Natural killer cell (primary cell): ENCODE measurements at regions not wholly inside any gene's neighbourhood (a gene's known extent, or its start where the extent isn't known, plus 50 kb on each side); places are given as distances from the start of the nearest gene placed in this dataset.

Source experiments
- ATAC-seq, 3 donors: fragments of 150-1000 bp in 2 of 3; fragments of 200-7000 bp in 1 of 3; cut with Tn5 transposase; 1 replicate in 1 of 3; 2 replicates in 2 of 3; pipeline ENCODE4 v1.10.0; 2021; ENCODE audit warnings: mild to moderate bottlenecking in 2 of 3, moderate library complexity in 2 of 3
- DNase-seq, 2 donors: peaks; one replicate each; pipeline versions ENCODE4 v3.0.0 to v3.0.0-alpha.2; 2013 to 2021; ENCODE audit warnings: mixed read lengths in 1 of 2
- H3K27ac ChIP-seq: one replicate; pipeline ENCODE4 v1.5.1; 2013; ENCODE audit warnings: mild to moderate bottlenecking, low read length
- H3K27me3 ChIP-seq: one replicate; pipeline ENCODE4 v1.6.1; 2013; ENCODE audit warnings: low read length; ENCODE audit not compliant: control insufficient read depth, insufficient read depth
- H3K36me3 ChIP-seq: one replicate; pipeline ENCODE4 v1.6.1; 2013; ENCODE audit warnings: low read length; ENCODE audit not compliant: control insufficient read depth, insufficient read depth
- H3K4me1 ChIP-seq: one replicate; pipeline ENCODE4 v1.6.1; 2013; ENCODE audit warnings: low read length; ENCODE audit not compliant: control insufficient read depth, insufficient read depth
- H3K4me3 ChIP-seq: one replicate; pipeline ENCODE4 v1.5.1; 2013; ENCODE audit warnings: low read length
- H3K9me3 ChIP-seq: one replicate; pipeline ENCODE4 v1.6.1; 2013; ENCODE audit warnings: low read length; ENCODE audit not compliant: control insufficient read depth, insufficient read depth
- H3K27ac Mint-ChIP-seq, 2 donors: one replicate each; pipeline ENCODE4 v1.8.0; 2022; ENCODE audit warnings: mild to moderate bottlenecking in 2 of 2, mixed read lengths in 2 of 2, moderate library complexity in 1 of 2
- H3K27me3 Mint-ChIP-seq, 2 donors: one replicate each; pipeline ENCODE4 v1.8.0; 2022; ENCODE audit warnings: low read depth in 2 of 2, mixed read lengths in 2 of 2
- H3K36me3 Mint-ChIP-seq: one replicate; pipeline ENCODE4 v1.8.0; 2022; ENCODE audit warnings: mixed read lengths
- H3K4me1 Mint-ChIP-seq, 2 donors: one replicate each; pipeline ENCODE4 v1.8.0; 2022; ENCODE audit warnings: mixed read lengths in 2 of 2
- H3K4me3 Mint-ChIP-seq: one replicate; pipeline ENCODE4 v1.8.0; 2022; ENCODE audit warnings: mild to moderate bottlenecking, moderate library complexity, mixed read lengths
- H3K9me3 Mint-ChIP-seq, 2 donors: one replicate each; pipeline ENCODE4 v1.8.0; 2022; ENCODE audit warnings: mixed read lengths in 2 of 2
- WGBS: methylation state at CpG from one replicate; pipeline ENCODE4 v1.1.7; 2013; ENCODE audit warnings: missing lambda C conversion rate; ENCODE audit not compliant: insufficient coverage; 5-methylcytosine and 5-hydroxymethylcytosine counted together
- intact Hi-C: fragments of 100-400 bp; cut with micrococcal nuclease; formaldehyde crosslinking; loops from one replicate; pipeline ENCODE4 v1.14.2; 2022
- TF ChIP-seq, protein P1 (sequence below): fragments of 200-600 bp; IDR thresholded peaks from one replicate; pipeline ENCODE4 v1.8.0; 2022; ENCODE audit warnings: antibody characterized with exemption

DNA sequence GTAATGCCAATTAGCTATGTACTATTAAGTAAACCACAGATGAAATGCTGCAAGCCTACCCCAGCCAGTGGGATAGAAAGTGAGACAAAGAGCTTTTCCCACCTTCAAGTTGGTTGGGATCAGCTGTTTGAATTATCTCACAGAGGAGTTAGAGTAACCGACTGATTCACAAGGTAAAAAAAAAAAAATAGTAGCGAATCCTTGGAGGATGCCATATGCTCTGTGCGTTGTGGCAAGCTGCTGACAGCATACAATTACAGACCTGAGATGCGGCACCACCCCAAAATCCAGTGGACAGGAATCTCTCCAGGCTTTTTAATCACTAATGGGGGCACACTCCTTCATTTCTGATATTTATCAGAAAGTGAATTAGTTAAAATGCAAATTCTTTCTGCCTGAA, 157.0 kb upstream of the RMST start:
- no peak overlapping the region for H3K4me3 ChIP-seq
- 98% methylated on average over 4 of the region's 4 CpGs for WGBS
- Mint-ChIP-seq H3K4me1 (no peaks in the 10 kb centered on the region), H3K4me3 (no peak overlapping the region), H3K27ac (no peak overlapping the region), H3K9me3 (no peaks in the 10 kb centered on the region), H3K27me3 (peaks cover 8 to 15% of the 10 kb centered on the region in 2 donors), H3K36me3 (no peaks in the 10 kb centered on the region)
- intact Hi-C loops, result loop anchor here (5.0 kb wide), 1 partner anchor 1092 kb away; no protein-coding TSS in a partner anchor
- ATAC-seq (no peak), DNase-seq (no peak)
- H3K27me3 ChIP-seq, result no peaks in the 10 kb centered on the region
- H3K4me1 ChIP-seq, result no peaks in the 10 kb centered on the region
- TF ChIP-seq, protein P1, sequence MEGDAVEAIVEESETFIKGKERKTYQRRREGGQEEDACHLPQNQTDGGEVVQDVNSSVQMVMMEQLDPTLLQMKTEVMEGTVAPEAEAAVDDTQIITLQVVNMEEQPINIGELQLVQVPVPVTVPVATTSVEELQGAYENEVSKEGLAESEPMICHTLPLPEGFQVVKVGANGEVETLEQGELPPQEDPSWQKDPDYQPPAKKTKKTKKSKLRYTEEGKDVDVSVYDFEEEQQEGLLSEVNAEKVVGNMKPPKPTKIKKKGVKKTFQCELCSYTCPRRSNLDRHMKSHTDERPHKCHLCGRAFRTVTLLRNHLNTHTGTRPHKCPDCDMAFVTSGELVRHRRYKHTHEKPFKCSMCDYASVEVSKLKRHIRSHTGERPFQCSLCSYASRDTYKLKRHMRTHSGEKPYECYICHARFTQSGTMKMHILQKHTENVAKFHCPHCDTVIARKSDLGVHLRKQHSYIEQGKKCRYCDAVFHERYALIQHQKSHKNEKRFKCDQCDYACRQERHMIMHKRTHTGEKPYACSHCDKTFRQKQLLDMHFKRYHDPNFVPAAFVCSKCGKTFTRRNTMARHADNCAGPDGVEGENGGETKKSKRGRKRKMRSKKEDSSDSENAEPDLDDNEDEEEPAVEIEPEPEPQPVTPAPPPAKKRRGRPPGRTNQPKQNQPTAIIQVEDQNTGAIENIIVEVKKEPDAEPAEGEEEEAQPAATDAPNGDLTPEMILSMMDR, result no peak
- H3K36me3 ChIP-seq, result no peaks in the 10 kb centered on the region
- no peaks in the 10 kb centered on the region for H3K9me3 ChIP-seq
- no peak overlapping the region for H3K27ac ChIP-seq

DNA sequence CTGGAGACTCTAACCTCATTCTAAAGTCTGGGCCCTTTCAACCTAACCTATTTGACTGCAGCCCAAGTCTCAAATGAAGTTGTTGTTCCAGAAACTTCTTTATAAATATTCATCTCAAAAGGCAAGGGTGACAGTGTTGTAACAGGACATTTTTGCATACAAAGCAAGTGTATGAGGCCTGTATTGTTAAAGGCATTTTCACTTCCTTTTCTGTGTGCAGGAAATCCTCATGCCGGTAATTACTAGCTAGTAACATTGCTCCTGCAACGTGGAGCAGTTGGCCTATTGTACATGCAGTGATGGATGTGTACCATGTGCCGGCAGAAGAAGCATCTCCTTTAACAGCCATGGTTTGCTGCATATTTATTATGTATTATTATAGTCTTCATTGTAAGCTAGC, 156.5 kb upstream of the RMST start:
- no peak for DNase-seq
- H3K27me3 ChIP-seq, result no peaks in the 10 kb centered on the region
- Mint-ChIP-seq H3K9me3 (no peaks in the 10 kb centered on the region), H3K36me3 (no peaks in the 10 kb centered on the region), H3K27me3 (peaks cover 11 to 15% of the 10 kb centered on the region in 2 donors), H3K4me1 (no peaks in the 10 kb centered on the region), H3K4me3 (no peak overlapping the region), H3K27ac (no peak overlapping the region)
- no peaks in the 10 kb centered on the region for H3K9me3 ChIP-seq
- no peak for ATAC-seq
- H3K36me3 ChIP-seq, result no peaks in the 10 kb centered on the region
- intact Hi-C loops, result loop anchor here (5.0 kb wide), 1 partner anchor 1091 kb away; no protein-coding TSS in a partner anchor
- H3K4me1 ChIP-seq, result no peaks in the 10 kb centered on the region
- no peak overlapping the region for H3K4me3 ChIP-seq
- 7% methylated on average over 3 of the region's 3 CpGs for WGBS
- TF ChIP-seq, protein P1, result no peak
- H3K27ac ChIP-seq, result no peak overlapping the region

DNA sequence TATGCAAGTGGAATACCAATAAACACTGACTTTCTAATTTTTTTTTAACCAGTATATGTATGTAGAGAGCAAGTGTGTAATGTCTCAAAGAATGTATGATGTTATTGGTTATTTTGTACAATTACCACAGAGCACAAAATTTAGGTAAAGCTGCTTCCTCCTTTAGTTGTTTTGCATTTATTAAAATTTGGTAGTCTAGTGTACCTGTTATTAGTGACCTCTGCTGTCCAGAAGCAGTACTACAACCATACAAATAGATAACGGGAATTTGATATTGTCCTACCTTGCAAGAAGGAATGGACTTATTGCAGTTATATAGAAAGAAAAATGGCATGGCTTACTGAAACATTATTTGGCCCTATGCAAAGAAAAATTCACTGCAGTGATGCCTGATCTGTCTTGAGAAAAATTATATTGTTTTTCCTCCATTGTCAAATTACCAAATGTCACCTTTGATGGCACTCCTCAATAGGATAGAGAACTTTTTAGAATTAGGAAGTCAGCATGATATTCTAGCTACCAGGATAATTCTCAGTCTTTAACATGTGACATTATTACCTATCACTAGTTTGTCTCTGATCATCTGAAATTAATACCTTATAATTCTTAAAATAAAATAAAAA, 153.9 kb upstream of the RMST start:
- no peaks in the 10 kb centered on the region for H3K27me3 ChIP-seq
- H3K4me1 ChIP-seq, result no peaks in the 10 kb centered on the region
- TF ChIP-seq, protein P1, result peak; percentile 77
- H3K9me3 ChIP-seq, result no peaks in the 10 kb centered on the region
- no CpG with 5 or more reads among the region's 1 CpG for WGBS
- Mint-ChIP-seq H3K4me3 (no peak overlapping the region), H3K27ac (no peak overlapping the region), H3K36me3 (no peaks in the 10 kb centered on the region), H3K27me3 (peaks cover 14 to 15% of the 10 kb centered on the region in 2 donors), H3K9me3 (no peaks in the 10 kb centered on the region), H3K4me1 (no peaks in the 10 kb centered on the region)
- peak in 1 of 2 donors; percentile 77 for DNase-seq
- no peaks in the 10 kb centered on the region for H3K36me3 ChIP-seq
- no peak overlapping the region for H3K4me3 ChIP-seq
- peak in 2 of 3 donors; percentile 49 to 71 for ATAC-seq
- H3K27ac ChIP-seq, result no peak overlapping the region
- intact Hi-C loops, result loop anchor here (1.0 to 5.0 kb wide), 2 partner anchors 730 to 1089 kb away; no protein-coding TSS in a partner anchor

DNA sequence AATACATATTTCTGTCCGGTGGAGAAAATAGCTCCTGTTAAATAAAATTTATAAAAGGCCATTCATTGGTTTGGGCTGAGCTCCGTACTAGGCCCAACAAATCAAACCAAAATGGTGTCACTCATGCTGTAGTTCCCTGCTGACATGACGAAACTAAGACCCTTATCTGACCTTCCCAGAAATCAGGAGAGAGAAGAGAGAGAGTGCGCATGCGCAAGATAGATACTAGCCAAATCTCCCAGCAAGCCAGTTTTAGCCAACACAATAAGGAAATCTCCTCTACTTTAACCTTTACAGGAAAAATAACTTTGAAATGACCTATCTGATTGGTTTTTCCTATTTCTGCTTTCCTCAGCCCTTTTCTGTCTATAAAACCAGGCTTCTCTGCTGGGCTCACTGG, 152.7 kb upstream of the RMST start:
- H3K27ac ChIP-seq, result no peak overlapping the region
- DNase-seq (no peak), ATAC-seq (no peak)
- no peaks in the 10 kb centered on the region for H3K36me3 Mint-ChIP-seq
- H3K4me1 Mint-ChIP-seq, result no peaks in the 10 kb centered on the region
- 76% methylated on average over 4 of the region's 5 CpGs for WGBS
- H3K4me3 ChIP-seq, result no peak overlapping the region
- H3K27me3 Mint-ChIP-seq, result peaks cover 13 to 15% of the 10 kb centered on the region in 2 donors
- H3K4me3 Mint-ChIP-seq, result no peak overlapping the region
- H3K36me3 ChIP-seq, result no peaks in the 10 kb centered on the region
- no peaks in the 10 kb centered on the region for H3K9me3 ChIP-seq
- no peaks in the 10 kb centered on the region for H3K27me3 ChIP-seq
- H3K9me3 Mint-ChIP-seq, result no peaks in the 10 kb centered on the region
- no peak overlapping the region for H3K27ac Mint-ChIP-seq
- no peaks in the 10 kb centered on the region for H3K4me1 ChIP-seq
- TF ChIP-seq, protein P1, result no peak
- intact Hi-C loops, result loop anchor here (5.0 kb wide), 1 partner anchor 1087 kb away; no protein-coding TSS in a partner anchor
